Natural killer cell treated with Interleukin-12 subunit alpha and Interleukin-12 subunit beta and Interleukin-15 and Interleukin-18, amount 100 ng/mL, for 72 hours (primary cell): ENCODE measurements at regions not wholly inside any gene's neighbourhood (a gene's known extent, or its start where the extent isn't known, plus 50 kb on each side); places are given as distances from the start of the nearest gene placed in this dataset.

Source experiments
- ATAC-seq, 2 donors: fragments of 150-1000 bp; cut with Tn5 transposase in 1 of 2; sonication (Bioruptor Pico), chemical (Tn5 transposase) in 1 of 2; 2 replicates each; pipeline ENCODE4 v1.10.0; 2021
- DNase-seq: peaks from one replicate; pipeline ENCODE4 v3.0.0; 2022; ENCODE audit warnings: low spot score
- H3K27ac Mint-ChIP-seq, 2 donors: 1 replicate in 1 of 2; 2 replicates in 1 of 2; pipeline ENCODE4 v1.8.0; 2022; ENCODE audit warnings: mixed read lengths in 2 of 2, mild to moderate bottlenecking in 1 of 2, moderate library complexity in 1 of 2
- H3K27me3 Mint-ChIP-seq, 2 donors: 1 replicate in 1 of 2; 2 replicates in 1 of 2; pipeline ENCODE4 v1.8.0; 2022; ENCODE audit warnings: mixed read lengths in 2 of 2
- H3K36me3 Mint-ChIP-seq: one replicate; pipeline ENCODE4 v1.8.0; 2022; ENCODE audit warnings: mixed read lengths
- H3K4me1 Mint-ChIP-seq, 2 donors: 1 replicate in 1 of 2; 2 replicates in 1 of 2; pipeline ENCODE4 v1.8.0; 2022; ENCODE audit warnings: low read depth in 2 of 2, mixed read lengths in 2 of 2, mild to moderate bottlenecking in 1 of 2
- H3K4me3 Mint-ChIP-seq: one replicate; pipeline ENCODE4 v1.8.0; 2022; ENCODE audit warnings: mixed read lengths
- H3K9me3 Mint-ChIP-seq: 2 replicates; pipeline ENCODE4 v1.8.0; 2022; ENCODE audit warnings: mixed read lengths

- no peaks in the 10 kb centered on the region for H3K36me3 Mint-ChIP-seq
- H3K4me1 Mint-ChIP-seq = no peaks in the 10 kb centered on the region
Observed at GRCh38 chr14:86539361-86540070, 1009.6 kb downstream of the FLRT2 start.

DNA sequence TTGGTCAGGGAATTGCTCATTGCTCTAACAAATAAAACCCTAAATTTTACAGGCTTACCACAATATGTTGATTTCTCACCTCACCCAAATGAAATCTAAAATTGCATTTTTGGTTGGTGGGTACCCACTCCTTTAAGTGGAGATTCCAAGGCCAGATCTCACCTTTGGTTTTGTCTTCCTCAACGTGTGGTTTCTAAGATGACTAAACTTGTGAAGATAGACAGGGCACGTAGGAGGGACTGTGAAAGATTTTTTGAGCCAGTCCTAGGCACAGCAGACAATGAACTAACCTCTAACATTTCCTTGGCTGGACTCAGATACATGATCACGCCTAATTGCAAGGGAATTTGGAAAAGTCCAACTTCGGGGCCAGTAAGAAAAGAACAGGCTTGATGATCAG, 1003.9 kb downstream of the FLRT2 start:
- Mint-ChIP-seq H3K9me3 (no peaks in the 10 kb centered on the region), H3K36me3 (peaks cover 5% of the 10 kb centered on the region), H3K4me1 (peaks cover 6 to 17% of the 10 kb centered on the region in 2 donors), H3K27ac (peak overlapping the region in 1 of 2 donors; percentile 20), H3K27me3 (peaks cover 0 to 3% of the 10 kb centered on the region in 2 donors), H3K4me3 (peak overlapping the region; percentile 19)
- peak; percentile 62 for DNase-seq
- peak; percentile 80 to 94 for ATAC-seq

More at GRCh38 chr14:86539361-86540070, 1009.6 kb downstream of the FLRT2 start:
- Mint-ChIP-seq H3K9me3 (no peaks in the 10 kb centered on the region), H3K27ac (no peak overlapping the region), H3K4me3 (no peak overlapping the region), H3K27me3 (no peaks in the 10 kb centered on the region)
- no peak for ATAC-seq
- DNase-seq = no peak

GRCh38 chr14:86532219-86532618, 1002.3 kb downstream of the FLRT2 start:
- DNase-seq (no peak), ATAC-seq (no peak)
- Mint-ChIP-seq H3K4me1 (peaks cover 6 to 17% of the 10 kb centered on the region in 2 donors), H3K9me3 (no peaks in the 10 kb centered on the region), H3K27me3 (peaks cover 0 to 3% of the 10 kb centered on the region in 2 donors), H3K27ac (no peak overlapping the region), H3K36me3 (peaks cover 5% of the 10 kb centered on the region), H3K4me3 (no peak overlapping the region)

DNA sequence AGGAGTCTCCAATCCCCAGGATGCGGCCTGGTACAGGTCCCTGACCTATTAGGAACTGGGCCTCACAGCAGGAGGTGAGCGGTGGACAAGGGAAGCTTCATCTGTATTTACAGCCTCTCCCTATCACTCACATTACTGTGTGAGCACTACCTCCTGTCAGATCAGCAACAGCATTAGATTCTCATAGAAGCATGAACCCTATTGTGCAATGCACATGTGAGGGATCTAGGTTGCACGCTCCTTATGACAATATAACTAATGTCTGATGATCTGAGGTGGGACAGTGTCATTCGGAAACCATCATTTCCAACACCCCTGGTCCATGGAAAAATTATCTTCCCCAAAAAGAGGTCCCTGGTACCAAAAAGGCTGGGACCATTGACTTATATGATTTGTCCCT, 1000.5 kb downstream of the FLRT2 start:
- Mint-ChIP-seq H3K4me3 (no peak overlapping the region), H3K9me3 (no peaks in the 10 kb centered on the region), H3K27ac (no peak overlapping the region), H3K27me3 (peaks cover 0 to 3% of the 10 kb centered on the region in 2 donors), H3K4me1 (peaks cover 6 to 17% of the 10 kb centered on the region in 2 donors), H3K36me3 (peaks cover 5% of the 10 kb centered on the region)
- DNase-seq (no peak), ATAC-seq (no peak)

DNA sequence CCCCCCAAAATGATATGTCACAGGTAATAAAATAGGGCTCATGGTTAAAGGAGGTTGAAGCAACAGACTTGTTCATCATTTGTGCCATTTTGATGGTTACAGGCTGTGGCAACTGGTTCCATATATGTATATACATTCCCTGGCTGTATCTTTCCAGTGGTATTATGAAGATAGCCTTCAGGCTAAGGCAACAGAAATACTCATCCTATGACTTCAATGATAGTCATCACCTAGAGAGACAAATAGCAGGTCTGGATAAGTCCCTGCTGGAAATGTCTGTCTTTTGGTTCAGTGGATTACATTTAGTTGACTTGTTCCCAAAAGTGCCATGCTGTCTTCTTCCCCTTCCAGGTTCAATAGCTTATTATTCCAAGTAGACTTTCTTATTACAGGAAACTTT, 997.4 kb downstream of the FLRT2 start:
- Mint-ChIP-seq H3K36me3 (peaks cover 5% of the 10 kb centered on the region), H3K27me3 (peaks cover 0 to 3% of the 10 kb centered on the region in 2 donors), H3K4me3 (no peak overlapping the region), H3K27ac (no peak overlapping the region), H3K9me3 (no peaks in the 10 kb centered on the region), H3K4me1 (peaks cover 0 to 2% of the 10 kb centered on the region in 2 donors)
- no peak for ATAC-seq
- DNase-seq = no peak

DNA sequence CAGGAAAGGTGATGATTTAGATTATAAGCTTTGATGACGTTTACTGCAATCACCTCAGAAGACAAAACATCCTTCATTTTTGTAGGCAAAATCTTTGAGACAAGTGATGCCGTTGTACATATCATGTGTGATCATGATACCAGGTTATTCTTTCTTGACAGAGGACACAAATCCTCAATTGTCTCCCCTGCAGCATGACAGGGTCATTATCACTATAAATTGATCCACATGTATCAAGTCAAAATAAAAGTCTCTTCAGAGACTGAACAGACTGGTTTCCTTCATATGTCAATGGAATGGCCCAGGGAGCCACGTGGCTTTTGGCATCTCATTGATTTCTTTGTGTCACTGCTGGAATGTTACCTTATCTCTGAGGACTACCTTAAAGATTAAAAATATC, 995.7 kb downstream of the FLRT2 start:
- no peaks in the 10 kb centered on the region for H3K36me3 Mint-ChIP-seq

GRCh38 chr14:86521843-86522242, 991.9 kb downstream of the FLRT2 start:
- Mint-ChIP-seq H3K27me3 (peaks cover 0 to 3% of the 10 kb centered on the region in 2 donors), H3K36me3 (no peaks in the 10 kb centered on the region), H3K4me3 (no peak overlapping the region), H3K4me1 (no peaks in the 10 kb centered on the region), H3K27ac (no peak overlapping the region), H3K9me3 (no peaks in the 10 kb centered on the region)
- DNase-seq = no peak
- no peak for ATAC-seq

More for the DNA sequence above, 995.7 kb downstream of the FLRT2 start:
- ATAC-seq (no peak), DNase-seq (no peak)
- Mint-ChIP-seq H3K27me3 (no peaks in the 10 kb centered on the region), H3K4me1 (no peaks in the 10 kb centered on the region), H3K9me3 (no peaks in the 10 kb centered on the region), H3K4me3 (no peak overlapping the region), H3K27ac (no peak overlapping the region)

DNA sequence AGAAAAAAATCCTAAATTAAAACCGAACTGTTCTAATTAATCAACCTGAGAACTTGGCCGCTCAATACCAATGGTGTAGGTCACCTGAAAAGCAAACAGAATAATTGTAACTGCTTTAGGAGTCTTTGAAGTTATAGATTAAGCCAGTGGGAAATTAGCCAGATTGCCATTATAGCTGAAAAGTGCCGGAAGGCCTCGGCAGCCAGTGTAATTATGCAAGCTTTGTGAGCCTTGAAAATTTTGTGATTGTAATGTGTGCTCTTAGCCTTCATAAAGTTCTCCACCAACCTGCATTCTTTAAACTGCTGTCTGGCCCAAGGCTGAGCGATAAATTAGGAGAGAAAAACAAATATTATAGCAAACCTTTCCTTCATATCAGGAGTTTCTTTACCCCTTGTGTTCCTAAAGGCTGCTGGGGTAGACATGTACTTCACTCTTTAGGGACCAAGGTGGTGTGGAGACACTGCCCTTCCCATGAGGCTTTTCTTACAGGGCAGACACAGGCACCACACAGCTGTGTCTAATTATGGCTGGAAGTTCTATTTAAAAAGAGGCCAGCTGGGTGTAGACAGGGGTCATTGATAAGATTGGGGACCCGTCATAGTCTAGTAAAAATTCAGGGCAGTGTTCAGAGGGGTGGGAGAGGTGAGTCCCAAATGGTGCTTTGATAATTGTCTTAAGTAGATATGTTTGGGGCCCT, 991.2 kb downstream of the FLRT2 start:
- Mint-ChIP-seq H3K36me3 (no peaks in the 10 kb centered on the region), H3K4me3 (no peak overlapping the region), H3K9me3 (no peaks in the 10 kb centered on the region), H3K27ac (no peak overlapping the region), H3K4me1 (no peaks in the 10 kb centered on the region), H3K27me3 (peaks cover 0 to 3% of the 10 kb centered on the region in 2 donors)
- ATAC-seq (no peak), DNase-seq (no peak)

DNA sequence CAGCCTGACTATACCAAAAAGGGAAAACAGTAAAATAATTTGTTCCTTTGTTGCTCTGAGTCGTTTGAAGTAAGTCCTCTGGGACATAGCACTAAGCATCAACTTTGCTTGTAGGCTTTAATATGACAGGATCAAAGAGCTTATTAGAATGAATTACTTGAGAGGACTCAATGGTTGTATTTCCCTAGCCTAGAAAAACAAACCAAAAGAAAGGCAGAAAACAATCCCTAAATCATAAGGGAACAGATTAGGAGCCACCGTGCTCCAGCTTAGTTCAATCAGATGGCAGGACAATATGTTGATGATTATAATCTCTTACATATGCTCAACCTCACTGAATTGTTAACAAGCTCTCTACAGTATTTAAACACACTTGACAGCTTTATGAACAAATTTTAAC, 988.4 kb downstream of the FLRT2 start:
- Mint-ChIP-seq H3K36me3 (no peaks in the 10 kb centered on the region), H3K9me3 (no peaks in the 10 kb centered on the region), H3K4me3 (no peak overlapping the region), H3K27ac (no peak overlapping the region), H3K4me1 (no peaks in the 10 kb centered on the region), H3K27me3 (peaks cover 0 to 3% of the 10 kb centered on the region in 2 donors)
- DNase-seq (no peak), ATAC-seq (no peak)

DNA sequence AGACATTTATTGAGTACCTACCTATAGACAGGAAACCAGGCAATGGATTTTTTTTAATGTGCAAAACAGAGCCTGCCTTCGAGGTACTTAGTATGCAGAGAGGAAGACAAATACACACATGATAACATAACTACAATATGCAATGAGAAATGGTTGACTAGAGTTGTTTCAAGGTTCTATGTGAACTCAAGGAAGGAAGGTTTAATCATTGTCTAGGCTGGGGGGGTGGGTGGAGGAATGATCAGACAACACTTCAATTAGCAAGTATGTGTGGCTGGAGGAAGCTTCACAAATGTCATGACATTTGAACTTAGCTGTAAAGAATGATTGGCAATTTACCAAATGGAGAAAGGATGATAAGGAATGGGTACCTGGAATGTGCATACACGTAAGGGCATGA, 985.3 kb downstream of the FLRT2 start:
- H3K4me1 Mint-ChIP-seq = no peaks in the 10 kb centered on the region
- H3K9me3 Mint-ChIP-seq = no peaks in the 10 kb centered on the region
- H3K36me3 Mint-ChIP-seq = no peaks in the 10 kb centered on the region
- no peak overlapping the region for H3K4me3 Mint-ChIP-seq
- H3K27ac Mint-ChIP-seq = no peak overlapping the region
- ATAC-seq (no peak), DNase-seq (no peak)
- H3K27me3 Mint-ChIP-seq = peaks cover 0 to 3% of the 10 kb centered on the region in 2 donors

DNA sequence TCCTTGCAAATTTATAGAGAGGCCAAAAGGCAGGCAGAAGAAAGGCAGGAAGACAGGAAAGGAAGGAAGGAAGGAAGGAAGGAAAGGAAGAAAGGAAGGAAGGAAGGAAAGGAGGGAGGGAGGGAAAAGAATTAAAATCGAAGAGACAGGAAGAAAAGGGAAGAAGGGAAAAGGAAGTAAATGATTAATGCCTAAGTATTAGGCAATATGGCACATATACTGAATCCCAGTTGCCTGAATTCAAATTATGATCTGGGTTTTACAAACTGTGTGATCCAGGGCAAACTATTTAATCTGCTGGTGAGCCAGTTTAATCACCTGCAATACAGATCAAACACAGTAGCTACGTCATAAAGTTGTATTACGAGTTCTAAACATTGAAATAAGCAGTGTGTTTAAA, 983.6 kb downstream of the FLRT2 start:
- no peaks in the 10 kb centered on the region for H3K4me1 Mint-ChIP-seq
- H3K36me3 Mint-ChIP-seq = no peaks in the 10 kb centered on the region
- no peak overlapping the region for H3K4me3 Mint-ChIP-seq
- H3K27me3 Mint-ChIP-seq = no peaks in the 10 kb centered on the region
- H3K27ac Mint-ChIP-seq = no peak overlapping the region
- H3K9me3 Mint-ChIP-seq = no peaks in the 10 kb centered on the region
- no peak for ATAC-seq
- no peak for DNase-seq

- H3K4me3 Mint-ChIP-seq = no peak overlapping the region
- H3K27ac Mint-ChIP-seq = no peak overlapping the region
- ATAC-seq (no peak), DNase-seq (no peak)
- H3K27me3 Mint-ChIP-seq = no peaks in the 10 kb centered on the region
- no peaks in the 10 kb centered on the region for H3K9me3 Mint-ChIP-seq
- no peaks in the 10 kb centered on the region for H3K4me1 Mint-ChIP-seq
- H3K36me3 Mint-ChIP-seq = no peaks in the 10 kb centered on the region
Observed at GRCh38 chr14:86513056-86513455, 983.1 kb downstream of the FLRT2 start.

DNA sequence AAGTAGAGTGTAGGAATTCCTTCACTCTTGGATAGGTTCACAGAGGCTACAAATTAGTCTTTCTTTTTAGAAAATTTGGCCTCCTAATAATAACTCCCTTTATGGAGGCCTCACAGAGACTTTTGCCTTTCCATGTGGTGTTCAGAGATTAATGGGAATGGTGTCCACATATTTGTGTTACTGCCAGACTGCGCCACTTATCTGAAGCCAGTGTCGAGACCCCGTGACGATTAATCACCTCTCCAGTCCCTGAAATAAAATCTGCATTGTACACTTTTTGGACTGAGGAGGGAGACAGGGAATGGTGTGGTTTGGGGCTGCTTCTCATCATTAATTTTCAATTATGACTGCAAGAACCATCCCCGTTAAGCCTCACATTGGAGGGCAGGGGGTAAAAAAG, 980.5 kb downstream of the FLRT2 start:
- Mint-ChIP-seq H3K4me3 (no peak overlapping the region), H3K9me3 (no peaks in the 10 kb centered on the region), H3K27me3 (no peaks in the 10 kb centered on the region), H3K4me1 (no peaks in the 10 kb centered on the region), H3K27ac (no peak overlapping the region), H3K36me3 (no peaks in the 10 kb centered on the region)
- ATAC-seq (no peak), DNase-seq (no peak)

DNA sequence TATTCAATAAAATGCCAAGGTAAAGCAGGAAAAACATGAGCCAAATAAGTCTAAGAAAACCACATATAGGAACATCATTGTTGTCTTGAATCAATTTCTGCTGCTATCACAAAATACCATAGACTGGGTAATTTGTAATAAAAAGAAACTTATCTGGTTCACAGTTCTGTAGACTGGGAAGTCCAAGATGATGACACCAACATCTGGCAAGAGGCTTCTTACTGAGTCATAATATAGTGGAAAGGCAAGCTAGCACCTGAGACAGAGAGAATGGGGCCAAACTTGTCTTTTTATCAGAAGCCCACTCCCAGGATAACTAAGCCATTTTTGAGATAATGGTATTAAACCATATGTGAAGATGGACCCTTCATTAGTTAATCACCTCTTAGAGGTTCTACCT, 975.9 kb downstream of the FLRT2 start:
- DNase-seq (no peak), ATAC-seq (peak in 1 of 2 donors; percentile 66)
- Mint-ChIP-seq H3K9me3 (no peaks in the 10 kb centered on the region), H3K27me3 (no peaks in the 10 kb centered on the region), H3K27ac (no peak overlapping the region), H3K4me3 (no peak overlapping the region), H3K4me1 (peaks cover 14 to 15% of the 10 kb centered on the region in 2 donors), H3K36me3 (no peaks in the 10 kb centered on the region)
